ENCODE measurements at regions not wholly inside any gene's neighbourhood (a gene's known extent, or its start where the extent isn't known, plus 50 kb on each side); places are given as distances from the start of the nearest gene placed in this dataset.
"Not testable (repeated sequence)": the region's sequence is repeated elsewhere in the genome, so short reads cannot be mapped to it uniquely, and the experiment has no call there.

DNA sequence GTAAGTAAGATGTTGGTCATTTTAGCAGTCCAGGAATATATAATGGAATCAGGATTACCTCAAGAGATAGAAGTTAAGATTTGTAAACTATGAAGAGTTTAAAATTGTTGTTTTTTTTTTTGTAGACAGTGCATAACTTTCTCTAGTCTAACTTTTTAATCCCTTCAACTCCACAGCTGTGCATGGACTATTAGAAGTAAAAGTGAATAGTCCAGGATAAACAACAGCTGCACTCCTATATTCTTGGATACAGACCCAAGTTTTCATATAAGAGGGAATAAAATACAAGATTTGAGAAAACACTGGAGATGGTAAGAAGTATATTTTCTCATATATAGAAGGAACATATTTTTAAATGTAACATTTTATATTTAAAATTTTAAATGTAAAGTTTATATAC lies 1509.9 kb downstream of the SLITRK5 start:
- no peak overlapping the region for H3K27ac ChIP-seq
- CTCF ChIA-PET: no interaction called here
- DNase-seq (ENCODE audit: low spot score): no peak
- POLR2A ChIA-PET (ENCODE audit: low non-redundant PET): no interaction called here
- TF ChIP-seq, protein P1, sequence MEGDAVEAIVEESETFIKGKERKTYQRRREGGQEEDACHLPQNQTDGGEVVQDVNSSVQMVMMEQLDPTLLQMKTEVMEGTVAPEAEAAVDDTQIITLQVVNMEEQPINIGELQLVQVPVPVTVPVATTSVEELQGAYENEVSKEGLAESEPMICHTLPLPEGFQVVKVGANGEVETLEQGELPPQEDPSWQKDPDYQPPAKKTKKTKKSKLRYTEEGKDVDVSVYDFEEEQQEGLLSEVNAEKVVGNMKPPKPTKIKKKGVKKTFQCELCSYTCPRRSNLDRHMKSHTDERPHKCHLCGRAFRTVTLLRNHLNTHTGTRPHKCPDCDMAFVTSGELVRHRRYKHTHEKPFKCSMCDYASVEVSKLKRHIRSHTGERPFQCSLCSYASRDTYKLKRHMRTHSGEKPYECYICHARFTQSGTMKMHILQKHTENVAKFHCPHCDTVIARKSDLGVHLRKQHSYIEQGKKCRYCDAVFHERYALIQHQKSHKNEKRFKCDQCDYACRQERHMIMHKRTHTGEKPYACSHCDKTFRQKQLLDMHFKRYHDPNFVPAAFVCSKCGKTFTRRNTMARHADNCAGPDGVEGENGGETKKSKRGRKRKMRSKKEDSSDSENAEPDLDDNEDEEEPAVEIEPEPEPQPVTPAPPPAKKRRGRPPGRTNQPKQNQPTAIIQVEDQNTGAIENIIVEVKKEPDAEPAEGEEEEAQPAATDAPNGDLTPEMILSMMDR (conservative IDR thresholded peaks at IDR 0.05; ENCODE audit: low read depth): no peak

DNA sequence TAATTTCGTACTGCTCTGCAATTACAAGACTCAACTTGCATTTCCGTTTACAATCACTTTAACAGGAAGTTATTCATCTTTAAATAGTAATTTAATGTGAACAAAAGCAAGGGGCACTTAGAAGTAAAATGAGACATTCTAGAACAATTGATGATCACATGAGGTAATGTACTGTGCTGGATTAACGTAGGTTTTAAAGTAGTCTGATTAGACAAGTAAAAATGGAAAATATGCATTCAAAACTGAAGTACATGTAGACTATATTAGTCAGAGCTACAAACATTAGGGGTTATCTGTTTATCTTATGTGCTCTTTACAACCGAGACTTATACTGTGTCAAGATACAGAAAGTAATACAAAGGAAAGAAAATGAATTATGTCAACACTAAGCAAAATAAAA lies 1528.0 kb downstream of the SLITRK5 start:
- TF ChIP-seq, protein P1 (conservative IDR thresholded peaks at IDR 0.05; ENCODE audit: low read depth): no peak
- DNase-seq (ENCODE audit: low spot score): peak; percentile 53
- H3K27ac ChIP-seq: no peak overlapping the region
- POLR2A ChIA-PET (ENCODE audit: low non-redundant PET): no interaction called here
- CTCF ChIA-PET: no interaction called here

DNA sequence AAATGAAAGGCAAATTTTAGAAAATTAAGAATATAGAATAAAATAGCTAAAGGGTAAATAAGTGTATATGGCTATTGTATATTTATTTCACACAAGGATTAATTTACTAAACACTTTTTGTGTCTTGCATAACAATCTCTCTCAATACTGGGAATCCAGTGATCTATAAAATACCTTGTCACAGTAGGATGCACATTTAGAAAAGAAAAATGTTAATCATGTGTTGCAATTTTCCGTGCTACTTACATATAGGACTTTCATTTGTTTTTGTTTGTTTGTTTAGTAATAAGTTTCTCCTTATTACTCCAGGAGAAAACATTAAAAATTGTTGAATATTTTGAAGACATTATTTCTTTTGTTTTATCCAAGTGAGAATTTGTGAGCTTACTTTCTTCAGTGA lies 1533.3 kb downstream of the SLITRK5 start:
- ChIA-PET POLR2A (ENCODE audit: low non-redundant PET) (no interaction called here), CTCF (interaction anchor here (0.7 kb wide), 1 partner anchor 17 kb away, joined by 3 read pairs; no protein-coding TSS in a partner anchor)
- no peak for DNase-seq (ENCODE audit: low spot score)
- TF ChIP-seq, protein P1 (conservative IDR thresholded peaks at IDR 0.05; ENCODE audit: low read depth): no peak
- no peak overlapping the region for H3K27ac ChIP-seq

DNA sequence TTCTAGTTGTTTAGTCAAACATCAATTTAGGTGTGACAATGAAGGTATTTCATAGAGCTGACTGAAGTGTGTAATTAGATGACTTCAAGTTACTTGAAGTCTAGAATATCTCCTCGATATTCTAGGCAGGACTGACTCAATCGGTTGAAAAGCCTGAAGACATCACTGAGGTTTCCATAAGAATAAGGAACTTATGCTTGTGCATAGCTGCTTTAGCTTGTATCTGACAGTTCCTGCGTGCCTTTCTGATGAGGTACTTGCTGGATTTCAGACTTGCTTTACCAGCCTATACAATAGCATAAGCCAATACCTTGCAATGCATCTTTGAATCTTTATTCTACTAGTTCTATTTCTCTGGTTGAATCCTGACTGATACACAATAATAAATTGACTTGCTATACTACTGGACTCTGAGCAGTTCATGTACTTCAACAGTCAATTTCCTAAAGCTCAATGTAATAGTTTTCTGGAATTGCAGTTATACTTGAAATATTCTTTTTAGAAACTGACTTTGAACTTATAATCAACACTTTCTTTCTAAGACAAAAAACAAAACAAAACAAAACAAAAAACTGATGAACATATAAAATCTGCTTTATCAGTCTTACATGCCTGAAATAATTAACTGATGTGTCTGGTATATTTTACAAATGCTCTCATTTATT lies 1534.8 kb downstream of the SLITRK5 start:
- ChIA-PET POLR2A (ENCODE audit: low non-redundant PET) (no interaction called here), CTCF (no interaction called here)
- DNase-seq (ENCODE audit: low spot score): no peak
- TF ChIP-seq, protein P1 (conservative IDR thresholded peaks at IDR 0.05; ENCODE audit: low read depth): no peak
- no peak overlapping the region for H3K27ac ChIP-seq

DNA sequence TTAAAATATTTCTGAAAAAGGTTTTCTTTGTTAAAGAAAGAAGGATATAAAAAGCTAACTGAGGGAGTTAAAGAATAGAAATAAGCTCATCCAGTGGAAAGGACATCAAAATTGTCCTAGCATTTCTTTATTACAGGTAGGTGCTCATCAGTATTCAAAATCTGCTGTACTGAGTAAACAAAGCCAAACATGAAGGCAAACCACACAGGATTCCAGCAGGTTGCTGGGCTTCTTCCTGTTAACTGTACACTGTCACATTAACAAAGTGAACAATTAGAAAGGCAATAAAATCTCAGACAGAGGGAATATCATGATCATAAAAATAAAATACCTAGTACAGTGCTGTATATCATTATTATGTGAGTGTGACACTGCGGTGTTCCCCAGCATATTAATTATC lies 1541.0 kb downstream of the SLITRK5 start:
- TF ChIP-seq, protein P1 (conservative IDR thresholded peaks at IDR 0.05; ENCODE audit: low read depth): no peak
- no peak for DNase-seq (ENCODE audit: low spot score)
- ChIA-PET POLR2A (ENCODE audit: low non-redundant PET) (no interaction called here), CTCF (no interaction called here)
- no peak overlapping the region for H3K27ac ChIP-seq

DNA sequence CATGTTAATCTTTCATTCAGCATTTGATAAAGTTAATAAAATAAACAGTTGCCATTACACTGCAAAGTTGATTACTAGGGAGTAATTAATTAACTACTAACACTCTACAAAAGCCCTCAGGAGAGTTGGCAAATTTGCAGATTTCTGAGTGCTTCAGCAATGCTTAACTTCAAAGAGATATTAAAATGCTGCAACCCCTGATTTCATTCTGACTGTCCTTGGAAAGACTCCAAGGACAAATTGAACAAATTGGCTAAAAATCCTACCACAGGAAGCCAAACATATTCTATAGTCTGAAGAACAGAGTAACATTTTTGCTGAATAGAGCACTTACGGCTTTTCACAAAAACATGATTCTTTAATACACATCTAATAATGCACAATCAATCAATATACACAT lies 1543.0 kb downstream of the SLITRK5 start:
- TF ChIP-seq, protein P1 (conservative IDR thresholded peaks at IDR 0.05; ENCODE audit: low read depth): no peak

DNA sequence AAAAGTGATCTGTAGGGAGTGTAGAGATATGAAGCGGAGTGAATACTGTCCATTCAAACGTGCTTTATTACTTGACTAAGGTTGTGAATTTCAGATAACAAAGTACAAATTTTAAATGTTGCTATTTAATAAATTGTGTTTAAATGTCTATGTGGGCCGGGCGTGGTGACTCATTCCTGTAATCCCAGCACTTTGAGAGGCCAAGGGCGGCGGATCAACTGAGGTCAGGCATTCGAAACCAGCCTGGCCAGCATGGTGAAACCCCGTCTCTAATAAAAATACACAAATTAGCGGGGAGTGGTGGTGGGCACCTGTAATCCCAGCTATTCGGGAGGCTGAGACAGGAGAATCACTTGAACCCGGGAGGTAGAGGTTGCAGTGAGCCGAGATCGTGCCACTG lies 1544.1 kb downstream of the SLITRK5 start:
- DNase-seq (ENCODE audit: low spot score); CTCF ChIA-PET; H3K27ac ChIP-seq; POLR2A ChIA-PET (ENCODE audit: low non-redundant PET): not testable (repeated sequence)

More for the DNA sequence above, 1543.0 kb downstream of the SLITRK5 start:
- no peak for DNase-seq (ENCODE audit: low spot score)
- ChIA-PET POLR2A (ENCODE audit: low non-redundant PET) (no interaction called here), CTCF (no interaction called here)
- no peak overlapping the region for H3K27ac ChIP-seq

Data from RWPE1 (cell line).